ENCODE measurements at regions not wholly inside any gene's neighbourhood (a gene's known extent, or its start where the extent isn't known, plus 50 kb on each side); places are given as distances from the start of the nearest gene placed in this dataset.

DNA sequence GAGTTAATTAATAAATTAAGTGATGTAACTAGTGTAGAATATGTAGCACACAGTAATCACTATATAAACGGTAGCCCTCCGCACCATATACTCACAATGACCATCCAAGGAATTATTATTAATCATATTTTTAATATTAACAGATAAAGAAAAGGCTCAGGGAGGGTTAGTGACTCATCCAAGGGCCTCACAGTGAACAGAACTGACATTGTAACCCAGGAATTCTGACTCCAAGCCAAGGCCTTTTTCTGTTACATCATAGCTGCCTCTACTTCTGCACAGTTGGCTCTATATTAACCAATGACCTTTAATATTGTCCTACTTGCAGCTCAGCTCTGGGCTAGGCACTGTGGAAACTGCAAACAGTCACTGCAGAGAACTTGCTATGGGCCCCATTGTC lies 117.5 kb upstream of the SIRPG start:
- DNase-seq, result no peak
- Mint-ChIP-seq H3K36me3 (ENCODE audit: insufficient read depth) (no peaks in the 10 kb centered on the region), H3K4me1 (ENCODE audit: low read depth) (peaks cover 13% of the 10 kb centered on the region), H3K4me3 (no peak overlapping the region), H3K27me3 (ENCODE audit: low read depth) (peaks cover 3% of the 10 kb centered on the region), H3K9me3 (no peaks in the 10 kb centered on the region)
- ATAC-seq, result no peak

DNA sequence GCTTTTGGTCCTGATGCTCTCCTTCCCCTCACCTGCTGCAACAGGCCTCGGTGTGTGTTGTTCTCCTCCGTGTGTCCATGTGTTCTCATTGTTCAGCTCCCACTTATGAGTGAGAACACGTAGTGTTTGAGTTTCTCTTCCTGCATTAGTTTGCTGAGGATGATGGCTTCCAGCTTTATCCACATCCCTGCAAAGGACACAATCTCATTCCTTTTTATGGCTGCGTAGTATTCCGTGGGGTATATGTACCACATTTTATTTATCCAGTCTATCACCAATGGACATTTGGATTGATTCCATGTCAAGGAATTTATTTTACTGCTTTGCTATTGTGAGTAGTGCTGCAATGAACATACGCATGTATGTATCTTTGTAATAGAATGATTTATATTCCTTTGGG lies 116.9 kb upstream of the SIRPG start:
- Mint-ChIP-seq H3K9me3 (no peaks in the 10 kb centered on the region), H3K4me1 (ENCODE audit: low read depth) (peaks cover 13% of the 10 kb centered on the region), H3K4me3 (no peak overlapping the region), H3K27me3 (ENCODE audit: low read depth) (no peaks in the 10 kb centered on the region), H3K36me3 (ENCODE audit: insufficient read depth) (no peaks in the 10 kb centered on the region)
- ATAC-seq (no peak), DNase-seq (no peak)

GRCh38 chr20:1773816-1774215 lies 116.2 kb upstream of the SIRPG start:
- peaks cover 13% of the 10 kb centered on the region for H3K4me1 Mint-ChIP-seq (ENCODE audit: low read depth)
- no peaks in the 10 kb centered on the region for H3K36me3 Mint-ChIP-seq (ENCODE audit: insufficient read depth)
- ATAC-seq (no peak), DNase-seq (no peak)
- H3K9me3 Mint-ChIP-seq, result no peaks in the 10 kb centered on the region
- no peak overlapping the region for H3K4me3 Mint-ChIP-seq
- no peaks in the 10 kb centered on the region for H3K27me3 Mint-ChIP-seq (ENCODE audit: low read depth)

DNA sequence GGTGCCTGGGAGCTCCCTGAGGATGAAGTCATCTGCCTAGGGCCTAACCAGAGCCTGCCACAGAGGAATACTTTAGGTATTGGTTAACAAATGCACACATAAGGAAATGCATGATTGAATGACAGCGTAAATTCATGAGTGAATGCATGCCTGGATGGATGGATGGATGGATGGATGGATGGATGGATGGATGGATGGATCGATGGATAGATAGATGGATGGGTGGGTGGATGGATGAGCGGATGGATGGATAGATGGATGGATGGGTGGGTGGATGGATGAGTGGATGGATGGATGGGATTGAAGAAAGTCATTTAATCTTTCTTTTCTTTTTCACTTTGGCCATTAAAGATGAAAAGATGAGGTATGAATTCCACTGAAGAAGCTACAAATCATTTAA lies 111.9 kb upstream of the SIRPG start:
- ATAC-seq (no peak), DNase-seq (no peak)
- Mint-ChIP-seq H3K4me1 (ENCODE audit: low read depth) (no peaks in the 10 kb centered on the region), H3K4me3 (no peak overlapping the region), H3K9me3 (no peaks in the 10 kb centered on the region), H3K27me3 (ENCODE audit: low read depth) (peaks cover 3% of the 10 kb centered on the region), H3K36me3 (ENCODE audit: insufficient read depth) (no peaks in the 10 kb centered on the region)

DNA sequence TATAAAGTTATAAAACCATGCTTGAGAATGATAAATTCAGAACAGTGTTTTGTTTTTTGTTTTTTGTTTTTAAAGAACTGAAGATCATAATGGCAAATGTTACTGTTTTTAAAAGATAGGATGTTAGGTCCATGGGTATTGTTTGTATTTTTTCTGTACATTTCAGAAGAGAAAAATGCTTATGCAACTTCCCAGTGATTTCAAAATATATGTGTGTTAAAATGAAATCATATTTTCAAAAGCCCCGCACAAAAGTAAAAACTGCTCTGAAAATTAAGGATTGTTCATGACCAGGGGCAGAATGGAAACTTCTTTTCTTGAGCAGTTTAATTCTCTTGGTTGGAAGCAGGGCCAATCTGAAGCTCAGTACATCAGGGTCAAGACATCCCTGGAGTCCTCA lies 109.2 kb upstream of the SIRPG start:
- Mint-ChIP-seq H3K27me3 (ENCODE audit: low read depth) (peaks cover 3% of the 10 kb centered on the region), H3K4me1 (ENCODE audit: low read depth) (no peaks in the 10 kb centered on the region), H3K9me3 (no peaks in the 10 kb centered on the region), H3K36me3 (ENCODE audit: insufficient read depth) (no peaks in the 10 kb centered on the region), H3K4me3 (no peak overlapping the region)
- DNase-seq (no peak), ATAC-seq (no peak)

GRCh38 chr20:1764136-1765033 lies 106.8 kb upstream of the SIRPG start:
- Mint-ChIP-seq H3K9me3 (no peaks in the 10 kb centered on the region), H3K36me3 (ENCODE audit: insufficient read depth) (no peaks in the 10 kb centered on the region), H3K4me3 (no peak overlapping the region), H3K4me1 (ENCODE audit: low read depth) (no peaks in the 10 kb centered on the region), H3K27me3 (ENCODE audit: low read depth) (peaks cover 10% of the 10 kb centered on the region)
- ATAC-seq (peak; percentile 63 to 80), DNase-seq (peak; percentile 54)

DNA sequence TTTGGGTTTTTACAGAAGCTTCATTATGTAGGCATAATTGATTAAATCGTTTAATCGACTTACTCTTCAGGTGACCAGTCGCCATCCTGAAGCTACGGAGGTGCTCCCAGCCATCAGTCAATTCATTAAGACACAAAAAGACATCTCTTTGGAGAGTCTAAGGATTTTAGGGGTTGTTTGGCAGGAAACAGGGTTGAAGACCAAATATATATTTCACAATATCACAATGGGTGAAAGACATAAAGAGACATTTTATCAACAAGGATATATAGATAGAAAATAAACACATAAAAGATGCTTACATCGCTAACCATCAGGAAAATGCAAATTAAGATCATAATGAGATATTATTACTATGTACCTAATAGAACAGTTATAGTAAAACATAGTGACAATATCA lies 104.0 kb upstream of the SIRPG start:
- no peak overlapping the region for H3K4me3 Mint-ChIP-seq
- no peaks in the 10 kb centered on the region for H3K36me3 Mint-ChIP-seq (ENCODE audit: insufficient read depth)
- DNase-seq (no peak), ATAC-seq (no peak)
- H3K27me3 Mint-ChIP-seq (ENCODE audit: low read depth), result peaks cover 7% of the 10 kb centered on the region
- no peaks in the 10 kb centered on the region for H3K4me1 Mint-ChIP-seq (ENCODE audit: low read depth)
- H3K9me3 Mint-ChIP-seq, result no peaks in the 10 kb centered on the region

- no peak for ATAC-seq
- Mint-ChIP-seq H3K36me3 (ENCODE audit: insufficient read depth) (no peaks in the 10 kb centered on the region), H3K27me3 (ENCODE audit: low read depth) (peaks cover 7% of the 10 kb centered on the region), H3K9me3 (no peaks in the 10 kb centered on the region), H3K4me3 (no peak overlapping the region), H3K4me1 (ENCODE audit: low read depth) (no peaks in the 10 kb centered on the region)
- no peak for DNase-seq
Measured at GRCh38 chr20:1761116-1761515, 103.5 kb upstream of the SIRPG start.

GRCh38 chr20:1758765-1759164 lies 101.2 kb upstream of the SIRPG start:
- H3K27me3 Mint-ChIP-seq (ENCODE audit: low read depth), result peaks cover 7% of the 10 kb centered on the region
- H3K9me3 Mint-ChIP-seq, result no peaks in the 10 kb centered on the region
- no peaks in the 10 kb centered on the region for H3K36me3 Mint-ChIP-seq (ENCODE audit: insufficient read depth)
- H3K4me1 Mint-ChIP-seq (ENCODE audit: low read depth), result peaks cover 5% of the 10 kb centered on the region
- no peak for ATAC-seq
- H3K4me3 Mint-ChIP-seq, result no peak overlapping the region
- no peak for DNase-seq

DNA sequence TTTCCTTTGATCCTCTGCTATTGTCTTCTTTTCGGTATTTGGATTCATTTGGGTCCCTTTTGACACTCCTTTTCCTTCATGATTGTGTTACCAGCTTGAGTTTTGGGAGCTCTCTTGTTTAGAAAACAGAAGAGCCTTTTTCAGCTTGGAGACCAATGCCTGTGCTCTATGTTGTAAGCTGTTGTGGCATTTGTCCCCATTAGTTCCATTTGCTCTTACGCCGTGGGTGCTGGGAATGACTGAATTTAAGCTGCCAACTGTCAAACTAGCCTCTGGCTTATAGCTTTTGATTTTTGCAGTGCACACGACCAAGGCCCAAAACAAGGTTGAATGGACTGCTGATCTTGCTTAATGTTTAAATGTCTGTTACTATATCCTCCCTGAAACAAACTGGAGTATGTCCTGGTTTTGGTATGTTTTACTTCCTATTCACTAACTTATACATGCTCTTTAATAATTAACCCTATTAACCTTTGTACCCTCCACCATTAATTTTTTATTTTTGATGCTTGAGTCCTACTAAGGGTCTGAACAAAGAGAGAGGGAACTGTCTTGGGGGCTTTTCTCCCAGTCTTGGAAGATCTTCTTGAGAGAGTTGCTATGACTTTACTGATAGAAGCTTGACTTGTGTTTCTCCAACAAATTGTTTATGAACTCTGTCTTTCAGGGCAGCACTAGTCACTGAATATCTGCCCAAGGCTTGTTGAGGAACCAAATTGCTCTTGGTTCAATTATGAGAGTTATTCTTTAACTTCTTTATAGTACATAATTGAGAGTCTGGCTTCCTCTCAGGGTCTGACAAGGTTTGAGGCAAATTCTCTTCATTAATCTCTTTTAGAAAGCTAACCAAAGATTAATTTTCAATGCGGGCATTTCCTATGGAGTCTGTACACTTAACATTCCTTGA lies 100.3 kb upstream of the SIRPG start:
- Mint-ChIP-seq H3K9me3 (no peaks in the 10 kb centered on the region), H3K36me3 (ENCODE audit: insufficient read depth) (no peaks in the 10 kb centered on the region), H3K27me3 (ENCODE audit: low read depth) (peaks cover 7% of the 10 kb centered on the region), H3K4me3 (no peak overlapping the region), H3K4me1 (ENCODE audit: low read depth) (peaks cover 5% of the 10 kb centered on the region)
- DNase-seq (no peak), ATAC-seq (no peak)

DNA sequence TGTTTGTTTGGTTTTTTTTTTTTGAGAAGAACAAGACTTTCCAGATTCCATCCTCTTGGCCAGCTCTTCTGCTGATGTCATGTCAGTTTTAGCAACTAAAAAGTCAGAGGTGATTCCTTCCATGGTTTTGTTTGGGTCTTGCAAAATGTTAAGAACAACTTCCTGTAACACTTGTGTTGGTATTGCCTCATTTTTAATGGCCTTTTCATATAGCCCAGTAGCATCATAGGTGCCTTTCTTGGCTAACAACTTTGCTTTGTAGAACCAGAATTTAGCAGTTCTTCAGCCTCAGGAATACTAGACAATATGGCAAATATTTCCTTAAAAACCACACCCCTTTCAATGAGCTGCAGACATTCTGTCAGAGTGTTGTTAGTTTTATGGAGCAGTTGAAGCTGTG lies 99.5 kb upstream of the SIRPG start:
- peaks cover 5% of the 10 kb centered on the region for H3K4me1 Mint-ChIP-seq (ENCODE audit: low read depth)
- peaks cover 2% of the 10 kb centered on the region for H3K9me3 Mint-ChIP-seq
- no peaks in the 10 kb centered on the region for H3K36me3 Mint-ChIP-seq (ENCODE audit: insufficient read depth)
- peaks cover 7% of the 10 kb centered on the region for H3K27me3 Mint-ChIP-seq (ENCODE audit: low read depth)
- ATAC-seq, result no peak
- no peak for DNase-seq
- no peak overlapping the region for H3K4me3 Mint-ChIP-seq

DNA sequence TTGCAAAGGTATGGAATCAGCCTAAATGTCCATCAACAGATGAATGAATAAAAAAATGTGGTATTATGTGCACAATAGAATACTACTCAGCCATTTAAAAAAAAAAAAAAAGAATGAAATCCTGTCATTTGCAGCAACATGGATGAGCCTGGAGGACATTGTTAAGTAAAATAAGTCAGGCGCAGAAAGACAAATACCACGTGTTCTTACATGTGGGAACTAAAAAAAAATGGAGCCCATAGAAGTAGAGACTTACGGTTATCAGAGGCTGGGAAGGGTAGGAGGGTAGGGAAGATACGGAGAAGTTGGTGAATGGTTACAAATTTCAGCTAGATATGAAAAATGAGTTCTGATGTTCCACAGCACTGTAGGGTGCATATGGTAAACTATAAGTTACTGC lies 97.2 kb upstream of the SIRPG start:
- DNase-seq (no peak), ATAC-seq (no peak)
- Mint-ChIP-seq H3K4me1 (ENCODE audit: low read depth) (peaks cover 5% of the 10 kb centered on the region), H3K27me3 (ENCODE audit: low read depth) (no peaks in the 10 kb centered on the region), H3K9me3 (peaks cover 10% of the 10 kb centered on the region), H3K4me3 (no peak overlapping the region), H3K36me3 (ENCODE audit: insufficient read depth) (no peaks in the 10 kb centered on the region)

- no peak for DNase-seq
- Mint-ChIP-seq H3K36me3 (ENCODE audit: insufficient read depth) (no peaks in the 10 kb centered on the region), H3K27me3 (ENCODE audit: low read depth) (no peaks in the 10 kb centered on the region), H3K4me1 (ENCODE audit: low read depth) (peaks cover 5% of the 10 kb centered on the region), H3K9me3 (peaks cover 10% of the 10 kb centered on the region), H3K4me3 (no peak overlapping the region)
- no peak for ATAC-seq
Measured at GRCh38 chr20:1754306-1754705, 96.7 kb upstream of the SIRPG start.

GRCh38 chr20:1752045-1752444 lies 94.5 kb upstream of the SIRPG start:
- Mint-ChIP-seq H3K36me3 (ENCODE audit: insufficient read depth) (no peaks in the 10 kb centered on the region), H3K4me3 (no peak overlapping the region), H3K27me3 (ENCODE audit: low read depth) (no peaks in the 10 kb centered on the region), H3K9me3 (peaks cover 10% of the 10 kb centered on the region), H3K4me1 (ENCODE audit: low read depth) (peaks cover 5% of the 10 kb centered on the region)
- ATAC-seq (no peak), DNase-seq (no peak)

DNA sequence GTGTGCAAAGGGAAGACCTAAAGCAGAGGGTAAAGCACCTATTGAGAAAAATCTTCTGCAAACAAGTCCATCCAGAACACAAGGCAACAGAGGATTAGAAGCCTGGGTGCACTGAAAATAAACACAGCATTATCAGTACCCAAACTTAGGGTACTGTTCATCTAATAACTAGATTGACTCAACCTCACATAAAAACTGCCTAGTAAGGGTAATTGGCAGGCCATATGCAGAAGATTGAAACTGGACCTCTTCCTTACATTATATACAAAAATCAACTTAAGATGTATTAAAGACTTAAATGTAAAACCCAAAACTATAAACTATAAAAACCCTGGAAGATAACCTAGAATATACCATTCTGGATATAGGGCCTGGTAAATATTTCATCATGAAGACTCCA lies 91.2 kb upstream of the SIRPG start:
- Mint-ChIP-seq H3K9me3 (peaks cover 10% of the 10 kb centered on the region), H3K4me3 (no peak overlapping the region), H3K4me1 (ENCODE audit: low read depth) (no peaks in the 10 kb centered on the region), H3K27me3 (ENCODE audit: low read depth) (no peaks in the 10 kb centered on the region), H3K36me3 (ENCODE audit: insufficient read depth) (no peaks in the 10 kb centered on the region)
- no peak for DNase-seq
- ATAC-seq, result no peak

Data from activated T-cell treated with anti-CD3 and anti-CD28 coated beads, Interleukin-2, amount 50 U/mL, for 4 hours (primary cell).